Posterior vena cava (tissue), 2 donors: ENCODE measurements at regions not wholly inside any gene's neighbourhood (a gene's known extent, or its start where the extent isn't known, plus 50 kb on each side); places are given as distances from the start of the nearest gene placed in this dataset.
"Not testable (repeated sequence)": the region's sequence is repeated elsewhere in the genome, so short reads cannot be mapped to it uniquely, and the experiment has no call there.

ENCODE experiments used
- DNase-seq: peaks from one replicate; pipeline ENCODE4 v3.0.0-alpha.2; 2020; ENCODE audit warnings: low spot score
- intact Hi-C, 2 donors: fragments of 100-400 bp; cut with DNase I; formaldehyde crosslinking; loops; one replicate each; pipeline versions ENCODE4 v1.14.1 to v1.14.2; 2022 to 2023
- donor health status: DM: yes; HTN: yes; CAD: no.
- donor health status: DM: yes; HTN: yes; CAD: no.

- DNase-seq = no peak
- intact Hi-C loops = loop anchor here in 1 of 2 donors (10.0 kb wide), 2 partner anchors 95 to 155 kb away; partner anchors contain the start of gene GLUL
Observed at GRCh38 chr1:182299728-182300616, 91.6 kb downstream of the GLUL start.

GRCh38 chr1:182299054-182299727, 92.4 kb downstream of the GLUL start:
- DNase-seq, intact Hi-C loops: not testable (repeated sequence)

GRCh38 chr1:182297335-182297734, 94.3 kb downstream of the GLUL start:
- DNase-seq = no peak
- intact Hi-C loops = no loop called here

GRCh38 chr1:182295697-182296096, 95.9 kb downstream of the GLUL start:
- no peak for DNase-seq
- intact Hi-C loops = no loop called here

GRCh38 chr1:182293119-182293589, 98.4 kb downstream of the GLUL start:
- intact Hi-C loops = no loop called here

GRCh38 chr1:182292193-182292741, 99.3 kb downstream of the GLUL start:
- intact Hi-C loops = no loop called here
- no peak for DNase-seq

More at GRCh38 chr1:182293119-182293589, 98.4 kb downstream of the GLUL start:
- DNase-seq = no peak

GRCh38 chr1:182291584-182292192, 99.9 kb downstream of the GLUL start:
- intact Hi-C loops = loop anchor here in 1 of 2 donors (1.0 kb wide), 1 partner anchor 31 kb away; no protein-coding TSS in a partner anchor
- no peak for DNase-seq

DNA sequence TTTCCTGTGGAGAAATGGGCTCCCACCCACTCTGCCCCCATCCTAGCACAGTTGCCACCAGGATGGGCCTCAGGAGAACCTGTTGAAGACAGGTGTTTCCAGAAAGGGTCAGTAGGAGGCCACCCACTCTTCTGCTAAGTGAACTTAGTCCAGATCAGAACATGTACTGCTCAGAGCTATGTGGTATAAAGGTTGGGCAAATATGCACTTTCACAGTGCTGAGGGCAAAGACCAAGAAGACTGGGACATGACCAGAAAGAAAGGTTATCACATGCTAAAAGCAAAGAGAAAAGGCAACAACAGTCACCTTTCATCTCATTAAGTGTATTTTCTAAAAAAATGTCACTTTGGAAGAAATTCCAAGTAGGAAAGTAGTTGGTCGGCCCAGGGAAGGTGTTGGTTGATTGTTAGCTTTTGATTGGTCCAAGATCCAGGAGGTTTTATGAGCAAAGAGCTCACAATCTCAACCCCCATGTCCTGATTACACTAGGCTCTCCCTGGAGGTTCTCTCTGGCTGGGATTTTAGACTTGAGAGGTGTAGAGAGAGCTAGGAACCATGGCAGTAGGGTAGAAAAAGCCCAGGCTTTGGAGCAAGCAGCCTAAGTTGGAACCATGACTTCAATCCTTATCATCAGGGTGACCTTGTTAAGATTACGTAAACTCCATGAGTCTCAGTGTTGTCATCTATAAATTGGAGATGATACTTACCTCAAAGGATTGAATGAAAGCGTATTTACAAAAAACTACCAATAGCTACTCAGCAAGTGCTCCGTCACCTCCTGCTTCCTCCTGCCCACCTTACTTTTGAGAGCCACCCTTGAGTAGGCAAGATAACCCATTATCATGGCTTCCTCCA, 102.6 kb downstream of the GLUL start:
- DNase-seq = no peak
- intact Hi-C loops = loop anchor here (10.0 kb wide), 3 partner anchors 66 to 144 kb away; partner anchors contain the start of gene GLUL (in 1 of the 2)

- intact Hi-C loops = loop anchor here (10.0 kb wide), 3 partner anchors 68 to 142 kb away; partner anchors contain the start of gene GLUL (in 1 of the 2)
- DNase-seq = no peak
Observed at GRCh38 chr1:182286761-182287160, 104.8 kb downstream of the GLUL start.

DNA sequence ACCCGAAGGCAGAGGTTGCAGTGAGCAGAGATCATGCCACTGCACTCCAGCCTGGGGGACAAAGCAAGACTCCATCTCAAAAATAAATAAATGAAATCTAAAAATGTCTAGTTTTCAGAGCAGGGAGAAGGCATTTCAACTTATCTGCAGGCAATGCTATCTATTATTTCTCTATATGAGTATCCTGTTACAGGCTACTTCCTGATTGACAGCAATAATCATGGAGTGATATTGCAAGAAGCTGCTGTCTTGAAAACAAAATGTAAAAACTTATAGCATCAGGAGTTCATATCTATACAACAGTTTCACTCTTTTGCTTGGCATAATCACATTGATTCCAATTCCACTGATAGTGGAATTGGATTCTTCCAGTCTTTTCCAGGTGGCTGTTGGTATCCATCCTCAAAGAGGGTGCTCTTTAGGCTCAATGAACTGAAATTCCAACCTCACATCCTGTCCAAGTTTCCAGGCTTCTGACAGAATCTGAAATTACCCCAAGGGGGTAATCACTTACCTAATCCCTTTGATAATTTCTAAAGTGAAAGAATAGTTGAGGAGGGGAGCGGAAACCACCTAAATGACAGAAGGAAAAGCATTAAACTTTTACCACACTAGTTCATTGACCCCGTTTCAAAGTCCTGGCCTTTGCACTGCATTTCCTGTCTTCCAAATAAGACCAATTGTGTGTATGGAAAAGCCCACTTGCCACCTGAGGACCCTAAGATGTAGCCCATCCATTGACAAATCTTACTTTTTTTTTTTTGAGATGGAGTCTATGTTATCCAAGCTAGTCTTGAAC, 107.6 kb downstream of the GLUL start:
- no peak for DNase-seq
- intact Hi-C loops = loop anchor here (10.0 kb wide), 3 partner anchors 71 to 139 kb away; partner anchors contain the start of gene GLUL (in 1 of the 2)

- intact Hi-C loops = loop anchor here (10.0 kb wide), 3 partner anchors 73 to 137 kb away; partner anchors contain the start of gene GLUL (in 1 of the 2)
Observed at GRCh38 chr1:182281541-182281940, 110.0 kb downstream of the GLUL start.

DNA sequence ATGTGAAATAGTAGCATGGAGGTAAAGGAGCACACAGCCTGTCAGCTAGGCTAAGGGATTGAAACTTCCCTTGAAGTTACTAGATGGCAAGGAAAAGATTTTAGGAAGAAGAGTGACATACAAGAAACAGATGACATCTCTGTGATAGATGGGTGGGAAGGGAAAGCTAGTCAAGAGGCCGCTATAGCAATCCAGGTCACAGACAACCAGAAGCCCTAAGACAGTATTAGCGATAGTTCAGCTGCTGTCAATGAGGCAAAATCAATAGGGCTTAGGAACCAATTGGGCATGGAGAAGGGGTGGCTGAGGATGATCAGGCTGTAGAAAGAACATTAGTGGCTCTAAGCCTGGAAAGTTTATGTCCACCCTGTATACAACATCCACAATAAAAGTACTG, 111.1 kb downstream of the GLUL start:
- no peak for DNase-seq
- intact Hi-C loops = loop anchor here (10.0 kb wide), 3 partner anchors 74 to 136 kb away; partner anchors contain the start of gene GLUL (in 1 of the 2)

More at GRCh38 chr1:182281541-182281940, 110.0 kb downstream of the GLUL start:
- no peak for DNase-seq

DNA sequence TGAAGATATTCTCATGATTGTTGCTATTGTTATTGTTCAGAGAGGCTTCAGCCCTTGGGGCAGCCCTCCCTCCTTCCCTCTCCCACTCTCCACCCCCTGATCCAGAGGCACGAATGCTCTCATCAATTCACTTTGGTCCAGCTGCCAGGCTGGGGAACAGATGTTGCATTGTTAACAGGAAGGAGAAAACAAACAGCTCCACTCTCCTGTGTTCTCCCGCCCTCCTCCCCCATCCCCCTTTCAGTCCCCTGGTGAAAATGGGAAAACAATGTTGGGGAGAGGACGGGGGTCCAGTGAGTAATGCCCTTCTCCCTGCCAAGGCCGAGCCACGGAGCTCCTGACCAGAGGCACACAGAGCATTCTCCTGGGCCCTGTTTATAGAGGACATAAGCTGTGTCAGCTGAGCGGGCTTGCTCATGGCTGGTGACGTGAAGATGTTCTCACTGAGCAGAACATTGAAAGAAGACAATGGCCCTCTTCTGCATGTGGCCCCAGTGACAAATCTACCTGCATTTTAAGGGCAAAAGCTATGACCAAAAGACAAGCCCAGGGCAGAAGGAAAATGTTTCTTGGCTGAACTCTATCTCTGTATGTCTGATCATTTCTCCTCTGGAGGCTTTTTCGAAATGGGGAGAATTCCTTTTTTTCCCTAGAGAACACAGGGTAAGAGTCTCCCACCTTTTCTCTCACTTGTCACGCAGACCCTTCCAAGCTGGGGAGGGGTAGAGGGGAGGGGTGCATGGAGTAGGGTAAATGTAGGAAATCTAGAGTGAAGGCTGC, 111.7 kb downstream of the GLUL start:
- intact Hi-C loops = loop anchor here (10.0 kb wide), 3 partner anchors 75 to 135 kb away; partner anchors contain the start of gene GLUL (in 1 of the 2)
- no peak for DNase-seq

- DNase-seq = no peak
- intact Hi-C loops = no loop called here
Observed at GRCh38 chr1:182279302-182279701, 112.3 kb downstream of the GLUL start.

- DNase-seq = no peak
- intact Hi-C loops = no loop called here
Observed at GRCh38 chr1:182278144-182279054, 113.2 kb downstream of the GLUL start.
